Stimulated activated CD8-positive, alpha-beta memory T cell treated with anti-CD3 and anti-CD28 coated beads, Interleukin-15, amount 100 ng/mL, for 1 hour (primary cell): ENCODE measurements at regions not wholly inside any gene's neighbourhood (a gene's known extent, or its start where the extent isn't known, plus 50 kb on each side); places are given as distances from the start of the nearest gene placed in this dataset.
"Not testable (repeated sequence)": the region's sequence is repeated elsewhere in the genome, so short reads cannot be mapped to it uniquely, and the experiment has no call there.

Experiments used
- DNase-seq: peaks from one replicate; pipeline ENCODE4 v3.0.0-alpha.2; 2020; ENCODE audit warnings: low read depth

GRCh38 chr7:12004581-12004980, 172.6 kb upstream of the THSD7A start:
- DNase-seq = no peak

- DNase-seq = no peak
Measured at GRCh38 chr7:12007576-12007975, 175.6 kb upstream of the THSD7A start.

- no peak for DNase-seq
Measured at GRCh38 chr7:12013983-12014382, 182.0 kb upstream of the THSD7A start.

- no peak for DNase-seq
Measured at GRCh38 chr7:12016439-12016838, 184.4 kb upstream of the THSD7A start.

- no peak for DNase-seq
Measured at GRCh38 chr7:12017046-12017445, 185.0 kb upstream of the THSD7A start.

GRCh38 chr7:12022011-12022410, 189.1 kb upstream of the TMEM106B start:
- DNase-seq = not testable (repeated sequence)

GRCh38 chr7:12025246-12025645, 185.8 kb upstream of the TMEM106B start:
- DNase-seq = no peak

GRCh38 chr7:12028508-12028907, 182.6 kb upstream of the TMEM106B start:
- no peak for DNase-seq

- DNase-seq = no peak
Measured at GRCh38 chr7:12030116-12030515, 181.0 kb upstream of the TMEM106B start.

GRCh38 chr7:12031186-12031585, 179.9 kb upstream of the TMEM106B start:
- DNase-seq = no peak

GRCh38 chr7:12031638-12032037, 179.5 kb upstream of the TMEM106B start:
- no peak for DNase-seq

GRCh38 chr7:12032146-12032545, 178.9 kb upstream of the TMEM106B start:
- DNase-seq = no peak

- DNase-seq = not testable (repeated sequence)
Measured at GRCh38 chr7:12043457-12043856, 167.6 kb upstream of the TMEM106B start.

- DNase-seq = no peak
Measured at GRCh38 chr7:12052211-12052610, 158.9 kb upstream of the TMEM106B start.

GRCh38 chr7:12053561-12053960, 157.5 kb upstream of the TMEM106B start:
- no peak for DNase-seq

- no peak for DNase-seq
Measured at GRCh38 chr7:12054830-12055229, 156.3 kb upstream of the TMEM106B start.

- no peak for DNase-seq
Measured at GRCh38 chr7:12056381-12056780, 154.7 kb upstream of the TMEM106B start.

- no peak for DNase-seq
Measured at GRCh38 chr7:12056977-12057376, 154.1 kb upstream of the TMEM106B start.

GRCh38 chr7:12062062-12062461, 149.0 kb upstream of the TMEM106B start:
- DNase-seq = no peak

GRCh38 chr7:12064586-12065127, 146.4 kb upstream of the TMEM106B start:
- no peak for DNase-seq

- DNase-seq = no peak
Measured at GRCh38 chr7:12066004-12066403, 145.1 kb upstream of the TMEM106B start.

GRCh38 chr7:12066521-12066920, 144.6 kb upstream of the TMEM106B start:
- DNase-seq = no peak

GRCh38 chr7:12067156-12067831, 143.8 kb upstream of the TMEM106B start:
- peak; percentile 30 for DNase-seq

GRCh38 chr7:12069757-12070156, 141.3 kb upstream of the TMEM106B start:
- DNase-seq = no peak
